SK-N-SH (cell line): ENCODE measurements at regions not wholly inside any gene's neighbourhood (a gene's known extent, or its start where the extent isn't known, plus 50 kb on each side); places are given as distances from the start of the nearest gene placed in this dataset.

Experiments used
- CTCF ChIA-PET: fragments of 300-600, 350-600 bp; formaldehyde crosslinking; extraction: SDS; loops from one replicate; lab custom pipeline; 2021; lab: Yijun Ruan, JAX
- POLR2A ChIA-PET: fragments of 350-600 bp; sonication (Branson Sonifier 250); formaldehyde crosslinking; extraction: SDS; loops from one replicate; lab custom pipeline; 2020; ENCODE audit warnings: antibody characterized with exemption, inconsistent platforms; lab: Yijun Ruan, JAX
- DNase-seq: peaks from one replicate; pipeline ENCODE4 v3.0.0; 2012
- H2AFZ ChIP-seq: fragments of 200-600 bp; sonication (generic); 2 replicates; pipeline ENCODE4 v1.8.1; 2016; ENCODE audit warnings: antibody characterized with exemption, mild to moderate bottlenecking, low read depth
- H3F3A ChIP-seq: fragments of 200-600 bp; sonication (generic); replicated peaks from 2 replicates; pipeline ENCODE3; 2016; ENCODE audit warnings: antibody characterized with exemption, mild to moderate bottlenecking; ENCODE audit not compliant: insufficient read depth
- H3K27ac ChIP-seq, 2 experiments: fragments of 200-500 bp in 1 of 2; fragments of 200-600 bp in 1 of 2; sonication (Bioruptor generic) in 1 of 2; sonication (generic), shearing (Covaris generic) in 1 of 2; 2 replicates each; pipeline versions ENCODE4 v1.5.1 to v1.6.1; 2014 to 2016; ENCODE audit warnings: low read depth in 2 of 2, inconsistent platforms in 1 of 2, low read length in 1 of 2, mild to moderate bottlenecking in 1 of 2, mixed read lengths in 1 of 2
- H3K27me3 ChIP-seq: fragments of 200-600 bp; sonication (generic), shearing (Covaris generic); 2 replicates; pipeline ENCODE4 v1.6.1; 2016; ENCODE audit warnings: mixed run types; ENCODE audit not compliant: insufficient read depth
- H3K36me3 ChIP-seq, 2 experiments: fragments of 200-500 bp in 1 of 2; fragments of 200-600 bp in 1 of 2; sonication (Bioruptor generic) in 1 of 2; sonication (generic) in 1 of 2; replicated peaks in 1 of 2; 2 replicates each; pipeline versions ENCODE3 to v1.5.1; 2014 to 2016; ENCODE audit warnings: low read length in 1 of 2, mild to moderate bottlenecking in 1 of 2; ENCODE audit not compliant: insufficient read depth in 2 of 2, control insufficient read depth in 1 of 2
- H3K4me1 ChIP-seq, 2 experiments: fragments of 200-500 bp in 1 of 2; fragments of 200-600 bp in 1 of 2; sonication (Bioruptor generic) in 1 of 2; sonication (generic), shearing (Covaris generic) in 1 of 2; 2 replicates each; pipeline versions ENCODE4 v1.5.1 to v1.6.1; 2014 to 2016; ENCODE audit warnings: low read depth in 1 of 2, low read length in 1 of 2, mixed run types in 1 of 2; ENCODE audit not compliant: insufficient read depth in 2 of 2, control insufficient read depth in 1 of 2
- H3K4me2 ChIP-seq: fragments of 200-600 bp; sonication (generic), shearing (Covaris generic); 2 replicates; pipeline ENCODE4 v1.6.1; 2017; ENCODE audit warnings: mixed run types
- H3K4me3 ChIP-seq, 2 experiments: fragments of 200-500 bp in 1 of 2; fragments of 200-600 bp in 1 of 2; sonication (Bioruptor generic) in 1 of 2; sonication (generic), shearing (Covaris generic) in 1 of 2; 2 replicates each; pipeline versions ENCODE4 v1.5.1 to v1.8.1; 2014 to 2016; ENCODE audit warnings: low read depth in 2 of 2, inconsistent platforms in 1 of 2, low read length in 1 of 2, mild to moderate bottlenecking in 1 of 2, mixed read lengths in 1 of 2, moderate library complexity in 1 of 2
- H3K79me2 ChIP-seq: fragments of 200-600 bp; sonication (generic); 2 replicates; pipeline ENCODE4 v1.8.1; 2017; ENCODE audit warnings: mild to moderate bottlenecking; ENCODE audit not compliant: insufficient read depth
- H3K9ac ChIP-seq: fragments of 200-600 bp; sonication (generic); 2 replicates; pipeline ENCODE4 v1.6.1; 2017; ENCODE audit warnings: mixed run types
- H3K9me2 ChIP-seq: fragments of 200-600 bp; sonication (generic); 2 replicates; pipeline ENCODE4 v1.6.1; 2017; ENCODE audit warnings: mixed run types
- H3K9me3 ChIP-seq: fragments of 200-600 bp; sonication (generic); 2 replicates; pipeline ENCODE4 v1.6.1; 2017; ENCODE audit warnings: mixed run types, mild to moderate bottlenecking, moderate library complexity
- H4K20me1 ChIP-seq: fragments of 200-600 bp; sonication (generic); 2 replicates; pipeline ENCODE4 v1.6.1; 2017; ENCODE audit warnings: mild to moderate bottlenecking, mixed run types; ENCODE audit not compliant: insufficient read depth
- CHD2 ChIP-seq: fragments of 150-350 bp; IDR thresholded peaks from 2 replicates; pipeline ENCODE4 v1.6.1; 2018; ENCODE audit warnings: low read length; ENCODE audit not compliant: partially characterized antibody
- FOXJ3 ChIP-seq: sonication (generic); formaldehyde crosslinking; IDR thresholded peaks from 2 replicates; pipeline ENCODE4 v1.5.1; 2020; ENCODE audit warnings: mild to moderate bottlenecking, missing genetic modification reagents
- IRF3 ChIP-seq: fragments of 150-350 bp; IDR thresholded peaks from 2 replicates; pipeline ENCODE4 v1.6.1; 2016; ENCODE audit warnings: mild to moderate bottlenecking, low read depth, low read length
- NRF1 ChIP-seq: IDR thresholded peaks from 2 replicates; pipeline ENCODE4 v1.6.1; 2012; ENCODE audit warnings: low read depth, mild to moderate bottlenecking, low read length
- POLR2AphosphoS5 ChIP-seq: IDR thresholded peaks from 2 replicates; pipeline ENCODE4 v1.6.1; 2012; ENCODE audit warnings: low read depth, low read length
- RCOR1 ChIP-seq: fragments of 150-350 bp; IDR thresholded peaks from 2 replicates; pipeline ENCODE4 v1.6.1; 2017; ENCODE audit warnings: antibody characterized with exemption, low read length
- REST ChIP-seq: IDR thresholded peaks from 2 replicates; pipeline ENCODE4 v1.6.1; 2012; ENCODE audit warnings: mild to moderate bottlenecking, low read depth, low read length, moderate library complexity
- RFX5 ChIP-seq: IDR thresholded peaks from 2 replicates; pipeline ENCODE4 v1.6.1; 2012; ENCODE audit warnings: mild to moderate bottlenecking, improper control_type of control experiment, low read length
- RXRA ChIP-seq: IDR thresholded peaks from 2 replicates; pipeline ENCODE4 v1.4.0; 2012; ENCODE audit warnings: low read depth, mild to moderate bottlenecking, borderline replicate concordance
- SIN3A ChIP-seq: IDR thresholded peaks from 2 replicates; pipeline ENCODE4 v1.6.1; 2012; ENCODE audit warnings: low read depth, mild to moderate bottlenecking, low read length, moderate library complexity, borderline replicate concordance
- TAF1 ChIP-seq: IDR thresholded peaks from 2 replicates; pipeline ENCODE4 v1.6.1; 2012; ENCODE audit warnings: low read depth, mild to moderate bottlenecking, low read length, moderate library complexity, borderline replicate concordance
- TEAD4 ChIP-seq: IDR thresholded peaks from 2 replicates; pipeline ENCODE4 v1.4.0; 2012; ENCODE audit warnings: mild to moderate bottlenecking, borderline replicate concordance; ENCODE audit not compliant: insufficient read depth
- USF1 ChIP-seq: IDR thresholded peaks from 2 replicates; pipeline ENCODE4 v1.4.0; 2012; ENCODE audit warnings: low read depth, borderline replicate concordance
- YY1 ChIP-seq: IDR thresholded peaks from 2 replicates; pipeline ENCODE4 v1.4.0; 2012; ENCODE audit warnings: low read depth, mild to moderate bottlenecking
- WGBS: methylation state at CpG from one replicate; pipeline ENCODE4 v1.1.6; 2017; ENCODE audit warnings: low lambda C conversion rate; 5-methylcytosine and 5-hydroxymethylcytosine counted together
- TF ChIP-seq, protein P1 (sequence below): IDR thresholded peaks from 2 replicates; pipeline ENCODE4; 2012
- TF ChIP-seq, protein P2 (sequence below): fragments of 150-350 bp; IDR thresholded peaks from 2 replicates; pipeline ENCODE4 v1.6.1; 2017; ENCODE audit warnings: antibody characterized with exemption, low read length, low read depth, borderline replicate concordance
- TF ChIP-seq, protein P3 (sequence below): IDR thresholded peaks from 2 replicates; pipeline ENCODE4 v1.4.0; 2012; ENCODE audit warnings: low read depth, borderline replicate concordance

DNA sequence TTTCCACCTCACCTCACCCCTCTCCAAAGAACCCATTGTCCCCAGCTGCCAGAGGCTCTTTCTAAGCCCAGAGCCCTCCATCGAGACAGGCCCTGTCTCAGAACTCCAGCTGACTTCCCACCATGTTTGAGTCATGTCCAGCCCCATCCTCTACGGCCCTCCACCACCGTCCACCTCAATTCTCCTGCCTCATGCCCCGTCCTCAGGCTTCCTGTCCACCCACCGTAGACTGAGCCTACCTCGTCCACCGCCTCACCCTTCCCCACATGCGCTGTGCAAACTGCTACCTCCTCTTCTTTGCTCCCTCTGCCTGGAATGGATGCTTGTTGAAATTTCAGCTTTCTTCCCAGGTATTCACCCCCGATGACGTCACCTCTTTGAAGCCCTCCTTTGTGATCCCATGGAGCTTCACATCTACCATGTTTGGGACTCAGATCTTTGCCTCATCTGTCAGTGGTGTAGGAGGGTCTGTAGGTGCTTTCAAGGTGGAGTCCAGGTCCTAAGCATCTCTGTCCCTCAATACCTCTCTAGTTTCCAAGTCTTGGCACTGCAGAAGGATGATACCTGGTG lies 149.0 kb downstream of the MRM1 start:
- Histone ChIP-seq H3K36me3 (no peaks in the 10 kb centered on the region), H3K4me3 (no peak overlapping the region), H3K27me3 (no peaks in the 10 kb centered on the region), H3K27ac (no peak overlapping the region), H3K9ac (no peak overlapping the region), H3K9me2 (no peaks in the 10 kb centered on the region), H4K20me1 (no peaks in the 10 kb centered on the region), H3K4me1 (peaks cover 0 to 3% of the 10 kb centered on the region in 2 experiments; a peak in 1 of 4 replicates), H3K4me2 (no peak overlapping the region), H3K9me3 (no peaks in the 10 kb centered on the region), H2AFZ (no peak overlapping the region), H3K79me2 (no peaks in the 10 kb centered on the region), H3F3A (no peaks in the 10 kb centered on the region)
- 59% methylated on average over 10 of the region's 10 CpGs for WGBS
- POLR2A ChIA-PET, result no interaction called here
- TF ChIP-seq, protein P1, sequence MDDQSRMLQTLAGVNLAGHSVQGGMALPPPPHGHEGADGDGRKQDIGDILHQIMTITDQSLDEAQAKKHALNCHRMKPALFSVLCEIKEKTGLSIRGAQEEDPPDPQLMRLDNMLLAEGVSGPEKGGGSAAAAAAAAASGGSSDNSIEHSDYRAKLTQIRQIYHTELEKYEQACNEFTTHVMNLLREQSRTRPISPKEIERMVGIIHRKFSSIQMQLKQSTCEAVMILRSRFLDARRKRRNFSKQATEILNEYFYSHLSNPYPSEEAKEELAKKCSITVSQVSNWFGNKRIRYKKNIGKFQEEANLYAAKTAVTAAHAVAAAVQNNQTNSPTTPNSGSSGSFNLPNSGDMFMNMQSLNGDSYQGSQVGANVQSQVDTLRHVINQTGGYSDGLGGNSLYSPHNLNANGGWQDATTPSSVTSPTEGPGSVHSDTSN, result no peak
- TF ChIP-seq NRF1, result no peak
- TF ChIP-seq TEAD4, result no peak
- no peak for TF ChIP-seq TAF1
- TF ChIP-seq, protein P2, sequence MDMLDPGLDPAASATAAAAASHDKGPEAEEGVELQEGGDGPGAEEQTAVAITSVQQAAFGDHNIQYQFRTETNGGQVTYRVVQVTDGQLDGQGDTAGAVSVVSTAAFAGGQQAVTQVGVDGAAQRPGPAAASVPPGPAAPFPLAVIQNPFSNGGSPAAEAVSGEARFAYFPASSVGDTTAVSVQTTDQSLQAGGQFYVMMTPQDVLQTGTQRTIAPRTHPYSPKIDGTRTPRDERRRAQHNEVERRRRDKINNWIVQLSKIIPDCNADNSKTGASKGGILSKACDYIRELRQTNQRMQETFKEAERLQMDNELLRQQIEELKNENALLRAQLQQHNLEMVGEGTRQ, result no peak
- TF ChIP-seq RXRA, result no peak
- TF ChIP-seq, protein P3, sequence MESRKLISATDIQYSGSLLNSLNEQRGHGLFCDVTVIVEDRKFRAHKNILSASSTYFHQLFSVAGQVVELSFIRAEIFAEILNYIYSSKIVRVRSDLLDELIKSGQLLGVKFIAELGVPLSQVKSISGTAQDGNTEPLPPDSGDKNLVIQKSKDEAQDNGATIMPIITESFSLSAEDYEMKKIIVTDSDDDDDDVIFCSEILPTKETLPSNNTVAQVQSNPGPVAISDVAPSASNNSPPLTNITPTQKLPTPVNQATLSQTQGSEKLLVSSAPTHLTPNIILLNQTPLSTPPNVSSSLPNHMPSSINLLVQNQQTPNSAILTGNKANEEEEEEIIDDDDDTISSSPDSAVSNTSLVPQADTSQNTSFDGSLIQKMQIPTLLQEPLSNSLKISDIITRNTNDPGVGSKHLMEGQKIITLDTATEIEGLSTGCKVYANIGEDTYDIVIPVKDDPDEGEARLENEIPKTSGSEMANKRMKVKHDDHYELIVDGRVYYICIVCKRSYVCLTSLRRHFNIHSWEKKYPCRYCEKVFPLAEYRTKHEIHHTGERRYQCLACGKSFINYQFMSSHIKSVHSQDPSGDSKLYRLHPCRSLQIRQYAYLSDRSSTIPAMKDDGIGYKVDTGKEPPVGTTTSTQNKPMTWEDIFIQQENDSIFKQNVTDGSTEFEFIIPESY, result no peak
- TF ChIP-seq RCOR1, result no peak
- no peak for TF ChIP-seq REST
- no peak for TF ChIP-seq CHD2
- TF ChIP-seq POLR2AphosphoS5, result no peak
- no peak for TF ChIP-seq USF1
- no peak for TF ChIP-seq IRF3
- no peak for TF ChIP-seq YY1
- TF ChIP-seq SIN3A, result no peak
- TF ChIP-seq RFX5, result no peak
- no peak for TF ChIP-seq FOXJ3 (CRISPR knock-in tag)
- CTCF ChIA-PET, result interaction anchor here (1.2 to 1.6 kb wide), 5 partner anchors 11 to 297 kb away, joined by 3 to 7 read pairs (median 4); no protein-coding TSS in a partner anchor
- no peak for DNase-seq
